HG03378 (cell line): ENCODE measurements at regions not wholly inside any gene's neighbourhood (a gene's known extent, or its start where the extent isn't known, plus 50 kb on each side); places are given as distances from the start of the nearest gene placed in this dataset.
"Not testable (repeated sequence)": the region's sequence is repeated elsewhere in the genome, so short reads cannot be mapped to it uniquely, and the experiment has no call there.

Source experiments
- ATAC-seq: cut with Tn5 transposase; IDR thresholded peaks from one replicate; pipeline ENCODE4 v1.9.1; 2021; ENCODE audit warnings: mild to moderate bottlenecking, moderate library complexity; ENCODE audit not compliant: unreplicated experiment

DNA sequence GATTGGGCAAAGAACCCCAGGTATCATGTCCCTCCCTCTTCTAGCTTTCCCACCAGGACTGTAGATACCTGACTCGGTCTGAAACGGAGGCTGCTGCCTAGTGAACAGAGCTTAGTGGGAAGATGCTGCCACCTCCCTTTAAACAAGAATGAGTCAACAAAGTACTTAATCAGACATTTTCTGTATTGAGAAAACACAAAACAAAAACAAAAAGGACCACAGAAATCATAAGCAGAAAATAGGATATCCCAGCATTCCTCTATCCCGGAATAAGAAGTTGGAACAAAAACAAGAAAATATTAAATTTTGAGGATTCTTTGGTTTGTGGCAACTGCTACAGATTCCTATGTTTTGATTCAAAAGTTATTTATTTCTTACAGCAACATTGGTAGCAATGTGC, 51.7 kb upstream of the COL8A1 start:
- ATAC-seq, result no peak

DNA sequence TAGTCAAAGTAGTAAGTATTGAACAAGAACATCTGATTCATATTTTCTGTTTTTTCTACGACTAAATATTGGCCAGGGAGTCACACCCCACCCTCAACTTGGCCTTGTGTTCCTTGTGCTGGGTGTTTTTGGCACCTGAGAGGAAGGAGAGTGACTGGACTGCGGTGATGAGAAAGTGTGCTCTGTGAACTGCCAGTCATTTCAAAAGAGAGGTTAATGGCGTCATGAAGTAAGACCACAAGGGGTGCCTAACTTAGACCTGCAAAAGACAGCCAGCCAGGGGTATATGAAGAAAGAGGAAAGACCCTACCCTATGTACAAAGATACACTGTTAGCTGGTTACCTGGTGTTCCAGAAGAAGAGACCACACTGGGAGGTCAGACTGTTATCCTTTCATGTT, 58.4 kb upstream of the COL8A1 start:
- no peak for ATAC-seq

DNA sequence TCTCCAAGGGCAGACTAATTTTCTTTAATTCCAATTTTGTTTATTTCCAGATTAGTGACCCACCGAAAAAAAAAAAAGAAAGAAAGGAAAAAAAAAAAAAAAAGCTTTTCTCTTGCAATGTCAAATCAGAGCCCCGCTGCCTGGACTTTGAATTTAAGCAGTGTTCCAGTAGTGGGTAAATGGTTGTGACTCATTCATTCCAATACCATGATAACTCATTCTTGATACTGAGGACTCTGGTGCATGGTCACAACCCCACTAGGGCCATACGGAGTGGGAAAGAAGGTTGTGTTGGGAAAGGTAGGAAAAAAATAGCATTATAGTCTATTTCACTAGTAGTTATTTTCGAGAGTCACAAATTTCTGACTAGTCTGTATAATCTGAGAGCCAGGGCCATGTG, 59.1 kb upstream of the COL8A1 start:
- no peak for ATAC-seq

DNA sequence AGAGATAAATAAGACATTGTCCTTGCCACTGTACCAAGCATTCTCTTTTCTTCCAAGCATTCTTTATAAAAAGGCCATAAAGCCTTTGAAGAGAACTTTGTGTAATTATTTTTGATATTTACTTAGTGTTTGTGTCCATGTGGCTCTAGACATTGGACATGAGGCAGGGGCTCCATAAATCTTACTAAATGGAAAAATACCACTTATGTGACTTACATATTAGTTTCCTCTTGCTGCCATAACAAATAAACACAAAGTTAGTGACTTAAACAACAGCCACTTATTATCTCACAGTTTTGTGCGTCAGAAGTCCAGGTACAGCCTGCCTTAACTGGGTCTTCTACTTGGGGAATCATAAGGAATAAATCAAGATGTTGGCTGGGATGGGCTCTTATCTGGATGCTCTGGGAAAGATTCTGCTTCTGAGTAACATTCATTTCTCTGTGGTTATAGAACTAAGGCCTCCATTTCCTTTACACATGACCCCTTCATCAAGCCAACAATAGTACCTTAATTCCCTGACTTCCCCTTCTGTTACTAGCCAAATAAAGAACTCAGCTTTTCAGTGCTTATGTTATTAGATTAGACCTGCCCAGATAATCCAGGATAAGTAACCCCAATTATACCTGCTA, 59.9 kb upstream of the COL8A1 start:
- ATAC-seq, result no peak

DNA sequence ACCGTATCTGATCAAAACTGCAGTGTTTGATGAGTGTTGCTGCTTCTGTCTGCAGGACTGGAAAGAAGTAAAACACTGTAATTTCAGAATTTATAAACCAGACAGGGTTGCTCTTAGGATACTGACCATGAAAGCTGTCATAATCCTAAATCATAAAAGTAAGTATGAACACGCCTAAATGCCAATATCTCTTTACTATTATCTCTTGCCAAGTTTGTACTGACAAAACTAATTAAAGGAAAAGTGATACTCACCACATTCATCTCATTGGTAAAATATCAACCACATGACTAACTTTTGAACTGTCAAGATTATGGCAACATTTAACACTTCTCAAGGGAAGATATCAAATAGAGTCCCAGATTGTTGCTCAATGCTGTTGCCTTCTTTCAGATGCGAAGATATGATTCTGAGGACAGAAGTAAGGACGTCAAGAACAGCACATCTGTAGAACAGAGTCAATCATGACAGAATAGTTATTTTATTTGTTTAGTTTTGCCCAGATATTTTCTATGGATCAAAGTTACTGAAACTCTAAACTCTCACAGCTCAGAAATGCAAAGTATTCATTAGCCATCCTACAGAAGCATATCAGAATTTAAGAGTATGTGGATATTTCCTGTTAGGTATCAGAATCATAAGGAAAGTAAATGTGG, 61.4 kb upstream of the COL8A1 start:
- no peak for ATAC-seq

DNA sequence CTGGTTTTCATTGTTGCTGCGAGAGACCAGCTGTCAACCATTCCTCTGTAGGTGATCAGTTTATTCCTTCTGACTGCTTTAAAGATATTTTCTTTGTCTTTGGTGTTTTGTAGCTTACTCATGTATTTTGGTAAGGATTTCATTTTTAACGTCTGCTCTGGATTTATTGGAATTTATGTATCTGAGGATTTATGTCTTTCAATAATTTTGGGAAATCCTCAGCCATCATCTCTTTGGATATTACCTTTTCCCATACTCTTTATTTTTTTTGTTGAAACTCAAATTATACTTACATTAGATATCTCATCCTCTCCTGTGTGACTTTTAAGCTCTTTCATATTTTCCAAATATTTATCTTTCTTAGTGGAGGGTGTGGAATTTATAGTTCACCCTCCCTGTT, 62.7 kb upstream of the COL8A1 start:
- no peak for ATAC-seq

DNA sequence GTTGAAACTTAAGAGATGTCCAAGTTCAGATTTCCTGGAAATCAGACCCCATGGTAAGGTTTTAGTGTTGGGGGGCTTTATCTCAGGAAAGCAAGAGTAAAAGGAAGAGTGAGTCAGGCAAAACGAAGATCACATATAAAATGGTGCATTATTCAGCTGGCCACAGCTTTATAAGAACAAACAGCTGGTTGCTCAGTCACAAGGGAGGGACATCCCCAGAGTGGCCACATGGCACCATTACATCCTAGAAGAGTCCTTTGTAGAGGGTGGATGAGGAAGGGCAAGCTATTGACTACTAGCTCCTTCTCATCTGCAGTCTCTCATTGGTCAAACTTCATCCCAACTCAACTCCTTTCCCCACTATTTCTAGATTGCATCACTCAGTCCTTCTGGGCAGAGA, 68.3 kb upstream of the COL8A1 start:
- ATAC-seq, result no peak

DNA sequence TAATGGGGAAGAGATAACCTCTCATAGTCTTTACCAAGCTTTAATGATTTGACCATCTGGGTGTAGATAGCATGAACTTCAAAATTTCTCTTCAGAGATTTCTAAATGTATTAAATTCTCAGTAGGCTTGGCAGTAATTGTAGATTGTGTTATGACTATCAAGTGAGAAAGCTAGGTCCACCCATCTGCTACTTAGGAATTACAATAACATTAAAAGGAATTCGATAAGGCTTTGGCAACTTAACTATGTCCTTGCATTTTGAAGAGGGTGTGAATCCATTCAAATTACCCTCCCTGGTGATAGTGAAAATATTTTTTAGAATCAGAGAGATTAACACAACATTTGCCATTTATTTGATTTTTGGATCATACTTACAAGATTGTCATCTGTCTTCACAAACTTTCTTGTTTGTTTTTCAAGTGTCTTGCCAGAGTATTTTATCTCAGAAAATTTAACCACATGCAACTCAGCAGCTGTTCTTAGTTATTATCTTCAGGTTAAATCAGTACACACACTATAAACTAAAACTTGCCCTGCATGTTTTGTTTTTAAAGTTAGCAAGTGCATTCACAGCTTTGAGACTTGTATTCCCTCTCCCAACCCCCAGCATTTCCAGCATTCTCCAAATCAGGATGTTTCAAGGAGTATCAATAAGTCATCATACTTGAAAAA, 69.6 kb upstream of the COL8A1 start:
- ATAC-seq, result no peak

DNA sequence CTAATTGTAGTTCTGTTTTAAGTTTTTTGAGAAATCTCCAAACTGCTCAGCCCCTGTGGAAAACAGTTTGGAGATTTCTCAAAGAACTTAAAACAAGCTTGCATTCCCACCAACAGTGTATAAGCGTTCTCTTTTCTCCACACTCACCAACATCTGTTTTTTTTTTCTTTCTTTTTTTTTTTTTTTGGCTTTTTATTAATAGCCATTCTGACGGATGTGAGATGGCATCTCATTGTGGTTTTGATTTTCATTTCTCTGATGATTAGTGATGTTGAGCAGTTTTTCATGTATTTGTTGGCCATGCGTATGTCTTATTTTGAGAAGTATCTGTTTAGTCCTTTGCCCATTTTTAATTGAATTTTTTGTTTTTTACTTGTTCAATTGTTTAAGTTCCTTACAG, 73.1 kb upstream of the COL8A1 start:
- no peak for ATAC-seq

DNA sequence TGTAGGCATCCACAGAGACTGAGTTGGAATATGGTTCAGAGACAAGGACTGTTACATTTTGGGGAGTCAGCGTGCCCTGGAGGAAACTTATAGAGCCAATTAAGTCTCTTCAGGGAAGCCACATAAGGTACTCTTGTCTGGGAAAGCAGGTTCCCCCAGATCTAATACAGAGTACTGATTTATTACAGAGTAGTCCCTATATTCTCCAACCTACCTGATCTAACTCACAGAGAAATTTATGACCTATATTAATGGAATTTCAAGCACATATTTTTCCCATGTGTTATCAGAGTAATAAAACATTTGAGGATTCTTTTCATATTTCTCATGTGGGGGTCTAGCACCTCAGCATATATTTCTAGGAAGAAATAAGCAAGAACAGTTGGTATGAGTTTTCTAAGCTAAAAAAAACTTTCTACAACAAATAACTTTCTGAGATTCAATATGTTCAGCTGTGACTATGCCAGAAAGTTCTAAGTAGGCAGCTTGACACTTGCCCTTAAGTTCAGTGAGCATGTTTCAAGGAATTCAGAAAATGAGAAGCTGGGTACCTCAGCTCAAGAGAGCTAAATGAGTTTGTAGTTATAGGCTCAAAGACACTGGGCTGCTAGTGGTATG, 75.3 kb upstream of the COL8A1 start:
- ATAC-seq, result no peak

DNA sequence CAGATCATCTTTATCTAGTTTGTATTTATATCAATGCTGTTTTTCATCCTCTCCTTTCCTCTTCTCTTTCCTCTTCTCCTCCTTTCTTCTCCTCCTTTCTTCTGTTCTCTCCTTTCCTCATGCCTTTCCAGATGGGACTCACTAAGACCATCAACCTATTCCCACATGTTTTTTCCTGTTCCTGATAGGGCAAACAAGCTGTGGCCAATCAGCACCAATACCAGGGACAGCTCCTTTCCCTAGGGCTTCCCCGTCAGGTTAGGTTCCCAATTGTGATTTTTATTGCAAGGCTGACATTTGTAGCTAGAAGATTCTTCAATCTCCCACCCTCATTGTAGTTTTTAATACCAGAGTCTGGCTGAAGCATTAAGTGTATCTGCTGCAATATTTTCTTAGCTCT, 76.3 kb upstream of the COL8A1 start:
- no peak for ATAC-seq

DNA sequence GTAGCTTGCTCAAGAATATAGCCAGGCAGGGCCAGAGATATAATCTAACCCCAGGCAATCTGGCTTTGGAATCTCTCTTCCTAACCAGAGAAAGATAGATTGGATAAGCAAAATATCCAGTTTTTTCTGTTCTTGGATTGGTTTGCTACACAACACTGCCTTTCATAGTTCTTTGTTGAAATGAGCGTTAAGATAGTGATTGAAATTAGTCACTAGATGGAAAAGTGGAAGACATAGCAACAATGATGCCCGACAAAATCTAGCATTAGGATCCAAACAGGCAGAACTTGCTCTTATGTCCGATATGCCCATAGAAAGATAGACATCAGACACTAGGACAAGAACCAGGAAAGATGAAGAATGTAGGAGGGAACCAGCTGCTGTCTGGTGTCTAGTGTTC, 77.3 kb upstream of the COL8A1 start:
- no peak for ATAC-seq

DNA sequence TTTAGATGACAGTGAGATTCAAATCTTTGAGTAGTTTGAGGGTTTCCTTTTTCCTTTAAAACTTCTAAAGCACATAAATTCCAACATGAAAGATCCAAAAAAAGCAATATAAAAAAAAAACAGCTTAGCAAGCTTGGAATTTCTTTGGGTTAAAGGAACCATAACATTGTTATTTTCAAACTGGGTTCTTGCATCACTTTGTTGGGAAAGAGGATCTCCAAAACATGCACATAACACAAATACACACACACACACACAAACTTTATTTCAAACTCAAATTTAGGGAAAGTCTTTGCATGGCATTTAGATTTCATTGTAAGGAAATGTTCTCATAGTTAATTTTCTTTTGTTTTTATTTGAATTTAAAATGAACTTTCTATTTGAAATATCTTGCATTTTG, 79.2 kb upstream of the COL8A1 start:
- no peak for ATAC-seq

DNA sequence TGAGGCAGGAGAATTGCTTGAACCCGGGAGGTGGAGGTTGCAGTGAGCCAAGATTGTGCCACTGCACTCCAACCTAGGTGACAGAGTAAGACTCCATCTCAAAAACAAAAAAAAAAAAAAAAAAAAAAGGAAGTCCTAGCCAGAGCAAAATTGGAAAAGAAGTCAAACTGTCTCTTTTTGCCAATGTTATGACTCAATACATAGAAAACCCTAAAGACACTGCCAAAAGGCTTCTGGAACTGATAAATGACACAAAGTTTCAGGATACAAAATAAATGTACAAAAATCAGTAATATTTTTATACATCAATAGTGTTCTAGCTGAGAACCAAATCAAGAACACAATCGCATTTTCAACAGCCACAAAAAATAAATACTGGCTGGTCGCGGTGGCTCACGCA, 82.5 kb upstream of the COL8A1 start:
- ATAC-seq, result not testable (repeated sequence)

DNA sequence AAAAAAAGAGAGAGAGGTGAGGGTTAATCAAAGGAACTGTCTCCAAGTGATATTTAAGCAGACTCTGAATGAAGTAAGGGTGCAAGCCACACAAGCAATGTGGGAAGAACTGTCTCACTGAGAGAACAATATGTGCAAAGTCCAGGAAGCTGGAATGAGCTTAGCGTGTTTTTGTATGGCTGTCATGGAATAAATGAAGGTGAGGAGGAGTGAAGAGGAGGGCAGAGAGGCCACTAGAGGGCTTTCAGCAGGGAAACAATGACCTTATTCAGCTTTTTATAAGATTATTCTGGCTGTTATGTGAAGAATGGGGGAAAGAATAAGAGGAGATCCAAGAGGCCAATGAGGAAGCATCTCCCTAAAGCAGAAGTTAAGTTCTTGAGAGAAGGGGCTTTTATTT, 86.9 kb upstream of the COL8A1 start:
- no peak for ATAC-seq

DNA sequence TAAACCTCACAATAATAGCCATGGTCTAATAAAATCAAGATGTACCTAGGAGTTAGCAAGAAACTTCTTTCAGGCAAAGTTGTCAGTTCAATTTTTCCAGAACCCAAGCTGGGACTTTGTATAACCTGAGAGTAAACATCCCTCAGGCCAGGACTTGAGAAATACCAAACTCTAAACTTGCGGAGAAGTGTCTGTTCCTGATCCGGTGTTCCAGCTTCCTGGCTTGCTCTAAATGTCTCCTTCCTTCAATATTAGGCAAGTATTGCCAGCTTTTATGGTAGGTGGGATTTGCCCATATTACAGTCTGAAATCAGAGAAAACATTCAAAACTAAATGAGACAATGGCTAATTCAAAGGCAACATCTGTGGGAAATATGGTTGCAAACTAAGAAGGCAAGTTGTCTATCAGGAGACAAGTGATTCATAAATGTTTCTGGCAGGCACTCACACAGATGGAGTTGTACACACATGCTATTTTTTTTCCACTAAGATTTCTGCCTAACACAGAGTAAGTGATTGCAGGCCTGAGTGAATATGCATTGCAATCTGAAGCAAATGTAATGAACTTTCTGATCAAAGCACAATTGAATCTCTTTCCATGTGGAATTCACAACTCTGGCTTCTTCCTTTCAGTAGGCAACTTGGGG, 88.3 kb upstream of the COL8A1 start:
- ATAC-seq, result no peak

DNA sequence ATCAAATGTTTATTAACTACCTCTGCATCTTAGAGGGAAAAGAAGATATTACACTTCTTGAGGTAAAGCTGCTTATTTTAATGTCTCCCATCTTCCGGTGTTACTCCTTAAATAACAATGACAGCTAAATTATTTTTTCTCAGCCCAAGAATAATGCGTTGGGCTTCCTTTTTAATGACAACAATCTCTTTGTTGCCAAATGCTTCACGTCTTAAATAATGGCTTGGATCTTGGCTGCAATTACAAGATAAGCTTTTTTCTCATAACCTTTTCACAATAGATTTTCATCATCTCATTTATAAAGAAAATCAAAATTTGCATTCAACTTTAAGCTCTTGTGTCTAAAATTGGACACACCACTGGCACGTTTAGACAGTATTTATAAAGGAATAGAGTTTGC, 89.2 kb upstream of the COL8A1 start:
- ATAC-seq, result no peak

DNA sequence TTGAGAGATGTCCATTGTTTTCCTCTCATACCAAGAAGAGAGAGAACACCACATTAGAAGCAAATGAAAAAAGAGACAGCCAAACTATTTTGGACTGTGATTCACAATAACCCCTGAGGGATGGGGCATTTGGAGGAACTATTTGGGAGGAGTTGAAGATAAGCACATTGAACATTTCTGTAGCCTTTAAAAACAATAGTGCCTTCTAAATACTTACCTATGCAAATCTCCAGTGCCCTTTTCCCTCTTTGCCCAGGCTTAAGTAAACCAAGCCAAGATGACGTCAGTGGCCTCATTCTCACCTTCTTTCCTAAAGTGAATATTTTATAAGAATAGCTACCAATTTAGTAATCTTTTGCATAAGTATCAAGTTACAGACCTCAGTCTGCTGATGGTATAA, 89.7 kb upstream of the COL8A1 start:
- ATAC-seq, result no peak

DNA sequence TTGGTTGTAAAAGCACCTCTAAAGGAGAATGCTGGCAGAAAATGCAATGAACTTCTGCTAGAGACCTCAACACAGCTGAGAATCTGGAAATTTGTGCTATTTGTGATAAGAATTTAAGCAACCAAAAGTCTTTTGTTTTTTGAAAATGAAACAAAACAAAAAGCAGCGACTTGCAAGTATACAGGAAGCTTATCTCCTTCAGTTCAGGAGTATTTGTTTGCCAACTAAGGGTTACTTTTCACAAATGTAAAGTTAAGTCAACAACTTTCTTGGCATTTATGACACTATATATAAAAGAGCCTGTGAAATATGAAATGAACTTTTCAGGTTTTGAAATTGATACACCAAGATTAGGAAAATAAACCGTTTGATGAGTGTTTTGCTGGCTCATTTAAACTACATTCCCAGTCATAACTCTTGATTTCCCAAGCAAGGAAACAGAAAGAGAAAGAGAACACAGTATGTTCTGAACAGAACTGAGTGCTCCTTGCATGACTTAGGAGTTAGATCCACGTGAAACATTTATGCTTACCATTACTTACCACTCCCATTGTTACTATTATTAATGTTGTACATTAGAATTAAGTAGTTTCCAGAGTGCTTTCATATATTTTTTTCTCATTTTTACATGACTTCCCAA, 92.3 kb upstream of the COL8A1 start:
- ATAC-seq, result peak; percentile 29

DNA sequence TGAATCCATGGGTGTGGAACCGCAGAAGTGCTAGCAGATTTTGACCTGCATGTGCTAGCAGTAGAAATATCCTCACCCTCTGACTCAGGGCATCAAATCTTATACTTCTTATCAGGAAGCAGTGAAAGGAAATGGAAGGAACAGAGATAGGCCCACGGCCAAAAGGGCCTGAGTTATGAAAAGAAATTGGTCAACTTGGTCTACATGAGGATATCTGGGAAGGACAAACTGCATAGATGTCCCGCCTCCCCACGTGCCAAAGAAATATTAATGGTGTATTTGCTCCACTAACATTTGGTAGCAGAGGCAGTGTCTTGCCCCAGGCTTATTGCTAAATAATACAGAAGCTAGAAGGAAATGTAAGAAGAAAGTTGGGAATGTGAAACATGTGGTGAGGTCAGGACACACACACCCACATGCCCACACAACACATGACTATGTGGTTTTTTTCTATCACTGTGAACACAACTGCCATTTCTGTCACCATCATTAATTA, 93.6 kb upstream of the COL8A1 start:
- no peak for ATAC-seq

DNA sequence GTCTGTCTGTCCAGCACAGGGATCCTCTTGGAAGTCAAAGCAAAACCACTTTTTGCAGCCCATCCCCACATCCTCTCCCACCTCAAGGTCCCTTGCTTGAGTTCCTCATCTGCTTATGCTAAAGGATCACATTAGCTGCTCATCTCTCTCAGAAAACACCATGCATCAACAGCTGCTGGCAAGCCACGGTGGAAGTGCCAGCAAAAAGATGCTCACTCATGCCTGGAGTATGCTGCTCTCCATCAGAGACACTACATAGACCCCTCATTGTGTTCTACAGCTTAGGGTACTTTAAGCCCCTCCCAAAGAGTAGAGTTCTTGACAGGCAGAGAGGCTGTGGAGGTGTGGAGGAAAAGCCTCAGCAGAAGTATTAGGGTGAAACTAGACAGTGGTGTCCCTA, 94.6 kb upstream of the COL8A1 start:
- no peak for ATAC-seq
